ENCODE measurements at regions not wholly inside any gene's neighbourhood (a gene's known extent, or its start where the extent isn't known, plus 50 kb on each side); places are given as distances from the start of the nearest gene placed in this dataset.
A peak's percentile ranks its signal among the peaks of the same experiment; 100 is the strongest.

- intact Hi-C loops (cut with micrococcal nuclease), result no loop called here
- H3K4me1 Mint-ChIP-seq, result no peaks in the 10 kb centered on the region
- peaks cover 3% of the 10 kb centered on the region for H3K9me3 Mint-ChIP-seq
- H3K27me3 Mint-ChIP-seq, result no peaks in the 10 kb centered on the region
- H3K27ac Mint-ChIP-seq, result no peak overlapping the region
- no peak for DNase-seq
- H3K4me3 Mint-ChIP-seq, result no peak overlapping the region
- H3K36me3 Mint-ChIP-seq (ENCODE audit: low read depth), result no peaks in the 10 kb centered on the region
Measured at GRCh38 chr5:15346738-15347137, 153.2 kb upstream of the FBXL7 start.

GRCh38 chr5:15344954-15345353 is 155.0 kb upstream of the FBXL7 start:
- DNase-seq, result no peak
- H3K36me3 Mint-ChIP-seq (ENCODE audit: low read depth), result no peaks in the 10 kb centered on the region
- H3K4me3 Mint-ChIP-seq, result no peak overlapping the region
- intact Hi-C loops (cut with micrococcal nuclease), result no loop called here
- peaks cover 3% of the 10 kb centered on the region for H3K9me3 Mint-ChIP-seq
- H3K4me1 Mint-ChIP-seq, result no peaks in the 10 kb centered on the region
- H3K27me3 Mint-ChIP-seq, result no peaks in the 10 kb centered on the region
- H3K27ac Mint-ChIP-seq, result no peak overlapping the region

GRCh38 chr5:15338546-15338945 is 161.4 kb upstream of the FBXL7 start:
- no peaks in the 10 kb centered on the region for H3K27me3 Mint-ChIP-seq
- H3K4me3 Mint-ChIP-seq, result no peak overlapping the region
- H3K9me3 Mint-ChIP-seq, result peaks cover 6% of the 10 kb centered on the region
- H3K36me3 Mint-ChIP-seq (ENCODE audit: low read depth), result no peaks in the 10 kb centered on the region
- H3K27ac Mint-ChIP-seq, result no peak overlapping the region
- intact Hi-C loops (cut with micrococcal nuclease), result no loop called here
- DNase-seq, result no peak
- no peaks in the 10 kb centered on the region for H3K4me1 Mint-ChIP-seq

- intact Hi-C loops (cut with micrococcal nuclease), result no loop called here
- no peak overlapping the region for H3K27ac Mint-ChIP-seq
- no peak for DNase-seq
- no peak overlapping the region for H3K4me3 Mint-ChIP-seq
- no peaks in the 10 kb centered on the region for H3K36me3 Mint-ChIP-seq (ENCODE audit: low read depth)
- H3K27me3 Mint-ChIP-seq, result no peaks in the 10 kb centered on the region
- H3K9me3 Mint-ChIP-seq, result peaks cover 11% of the 10 kb centered on the region
- H3K4me1 Mint-ChIP-seq, result no peaks in the 10 kb centered on the region
Measured at GRCh38 chr5:15334551-15335266, 165.3 kb upstream of the FBXL7 start.

GRCh38 chr5:15333091-15333490 is 166.9 kb upstream of the FBXL7 start:
- DNase-seq, result no peak
- Mint-ChIP-seq H3K36me3 (ENCODE audit: low read depth) (no peaks in the 10 kb centered on the region), H3K4me3 (no peak overlapping the region), H3K4me1 (no peaks in the 10 kb centered on the region), H3K27me3 (no peaks in the 10 kb centered on the region), H3K27ac (no peak overlapping the region), H3K9me3 (peaks cover 11% of the 10 kb centered on the region)
- intact Hi-C loops (cut with micrococcal nuclease), result no loop called here

GRCh38 chr5:15326932-15327331 is 173.0 kb upstream of the FBXL7 start:
- DNase-seq, result no peak
- no peaks in the 10 kb centered on the region for H3K27me3 Mint-ChIP-seq
- no peaks in the 10 kb centered on the region for H3K36me3 Mint-ChIP-seq (ENCODE audit: low read depth)
- H3K4me3 Mint-ChIP-seq, result no peak overlapping the region
- no peaks in the 10 kb centered on the region for H3K4me1 Mint-ChIP-seq
- intact Hi-C loops (cut with micrococcal nuclease), result no loop called here
- H3K9me3 Mint-ChIP-seq, result no peaks in the 10 kb centered on the region
- H3K27ac Mint-ChIP-seq, result no peak overlapping the region

- H3K4me3 Mint-ChIP-seq, result no peak overlapping the region
- no peak overlapping the region for H3K27ac Mint-ChIP-seq
- intact Hi-C loops (cut with micrococcal nuclease), result no loop called here
- no peaks in the 10 kb centered on the region for H3K27me3 Mint-ChIP-seq
- H3K36me3 Mint-ChIP-seq (ENCODE audit: low read depth), result no peaks in the 10 kb centered on the region
- H3K4me1 Mint-ChIP-seq, result no peaks in the 10 kb centered on the region
- H3K9me3 Mint-ChIP-seq, result no peaks in the 10 kb centered on the region
- DNase-seq, result no peak
Measured at GRCh38 chr5:15326471-15326870, 173.5 kb upstream of the FBXL7 start.

- no peaks in the 10 kb centered on the region for H3K36me3 Mint-ChIP-seq (ENCODE audit: low read depth)
- H3K4me3 Mint-ChIP-seq, result no peak overlapping the region
- H3K4me1 Mint-ChIP-seq, result no peaks in the 10 kb centered on the region
- peaks cover 3% of the 10 kb centered on the region for H3K9me3 Mint-ChIP-seq
- DNase-seq, result no peak
- H3K27me3 Mint-ChIP-seq, result no peaks in the 10 kb centered on the region
- intact Hi-C loops (cut with micrococcal nuclease), result no loop called here
- H3K27ac Mint-ChIP-seq, result no peak overlapping the region
Measured at GRCh38 chr5:15322421-15322820, 177.6 kb upstream of the FBXL7 start.

- Mint-ChIP-seq H3K4me1 (no peaks in the 10 kb centered on the region), H3K27ac (no peak overlapping the region), H3K36me3 (ENCODE audit: low read depth) (no peaks in the 10 kb centered on the region), H3K4me3 (no peak overlapping the region), H3K27me3 (no peaks in the 10 kb centered on the region), H3K9me3 (peaks cover 3% of the 10 kb centered on the region)
- intact Hi-C loops (cut with micrococcal nuclease), result no loop called here
- no peak for DNase-seq
Measured at GRCh38 chr5:15321776-15322175, 178.2 kb upstream of the FBXL7 start.

GRCh38 chr5:15320871-15321270 is 179.1 kb upstream of the FBXL7 start:
- Mint-ChIP-seq H3K27ac (no peak overlapping the region), H3K4me3 (no peak overlapping the region), H3K4me1 (no peaks in the 10 kb centered on the region), H3K27me3 (no peaks in the 10 kb centered on the region), H3K9me3 (peaks cover 3% of the 10 kb centered on the region), H3K36me3 (ENCODE audit: low read depth) (no peaks in the 10 kb centered on the region)
- no peak for DNase-seq
- intact Hi-C loops (cut with micrococcal nuclease), result no loop called here

GRCh38 chr5:15304914-15305834 is 194.8 kb upstream of the FBXL7 start:
- H3K4me1 Mint-ChIP-seq, result no peaks in the 10 kb centered on the region

GRCh38 chr5:15304066-15304731 is 195.8 kb upstream of the FBXL7 start:
- Mint-ChIP-seq H3K27ac (no peak overlapping the region), H3K4me1 (no peaks in the 10 kb centered on the region), H3K27me3 (no peaks in the 10 kb centered on the region), H3K4me3 (no peak overlapping the region), H3K36me3 (ENCODE audit: low read depth) (no peaks in the 10 kb centered on the region), H3K9me3 (no peaks in the 10 kb centered on the region)
- intact Hi-C loops (cut with micrococcal nuclease), result no loop called here
- DNase-seq, result no peak

More at GRCh38 chr5:15304914-15305834, 194.8 kb upstream of the FBXL7 start:
- H3K9me3 Mint-ChIP-seq, result no peaks in the 10 kb centered on the region
- no peak overlapping the region for H3K27ac Mint-ChIP-seq
- no peak for DNase-seq
- H3K27me3 Mint-ChIP-seq, result no peaks in the 10 kb centered on the region
- no peaks in the 10 kb centered on the region for H3K36me3 Mint-ChIP-seq (ENCODE audit: low read depth)
- intact Hi-C loops (cut with micrococcal nuclease), result no loop called here
- no peak overlapping the region for H3K4me3 Mint-ChIP-seq

- peak; percentile 36 for DNase-seq
- intact Hi-C loops (cut with micrococcal nuclease), result no loop called here
- Mint-ChIP-seq H3K27ac (no peak overlapping the region), H3K9me3 (no peaks in the 10 kb centered on the region), H3K4me1 (no peaks in the 10 kb centered on the region), H3K36me3 (ENCODE audit: low read depth) (no peaks in the 10 kb centered on the region), H3K4me3 (no peak overlapping the region), H3K27me3 (no peaks in the 10 kb centered on the region)
Measured at GRCh38 chr5:15300141-15300540, 199.8 kb upstream of the FBXL7 start.

- no peaks in the 10 kb centered on the region for H3K36me3 Mint-ChIP-seq (ENCODE audit: low read depth)
- no peak for DNase-seq
- intact Hi-C loops (cut with micrococcal nuclease), result no loop called here
Measured at GRCh38 chr5:15290953-15291352, 209.0 kb upstream of the FBXL7 start.

More at GRCh38 chr5:15290953-15291352, 209.0 kb upstream of the FBXL7 start:
- H3K4me3 Mint-ChIP-seq, result no peak overlapping the region
- no peaks in the 10 kb centered on the region for H3K27me3 Mint-ChIP-seq
- peaks cover 3% of the 10 kb centered on the region for H3K9me3 Mint-ChIP-seq
- H3K27ac Mint-ChIP-seq, result no peak overlapping the region
- no peaks in the 10 kb centered on the region for H3K4me1 Mint-ChIP-seq
